ENCODE measurements at regions not wholly inside any gene's neighbourhood (a gene's known extent, or its start where the extent isn't known, plus 50 kb on each side); places are given as distances from the start of the nearest gene placed in this dataset.

GRCh38 chr18:71939483-71939882, 604.7 kb downstream of the CBLN2 start:
- H3K36me3 ChIP-seq (replicated peaks in 1 of 2; ENCODE audit: control insufficient read depth in 1 of 2, insufficient read depth in 2 of 2, low read length in 2 of 2) = no peaks in the 10 kb centered on the region
- no peaks in the 10 kb centered on the region for H4K20me1 ChIP-seq (ENCODE audit: insufficient read depth, low read length)
- intact Hi-C loops (cut with micrococcal nuclease) = no loop called here
- H3K9ac ChIP-seq (ENCODE audit: insufficient read depth, low read length, poor library complexity, severe bottlenecking) = no peak overlapping the region
- Mint-ChIP-seq H3K27ac (no peak overlapping the region), H3K27me3 (ENCODE audit: low read depth in 3 of 3) (peaks cover 0 to 1% (median 0%) of the 10 kb centered on the region in 3 donors), H3K36me3 (no peaks in the 10 kb centered on the region), H3K4me3 (no peak overlapping the region), H3K9me3 (no peaks in the 10 kb centered on the region), H3K4me1 (no peaks in the 10 kb centered on the region)
- H2AFZ ChIP-seq (ENCODE audit: insufficient read depth, low read depth, low read length, poor library complexity, severe bottlenecking) = no peak overlapping the region
- H3K27ac ChIP-seq (ENCODE audit: low read depth in 1 of 2, low read length in 2 of 2) = no peak overlapping the region
- no peaks in the 10 kb centered on the region for H3K9me3 ChIP-seq (replicated peaks in 1 of 2; ENCODE audit: control insufficient read depth in 1 of 2, insufficient read depth in 1 of 2, low read length in 2 of 2)
- H3K4me2 ChIP-seq (replicated peaks; ENCODE audit: extremely low read depth, low read length, poor library complexity, severe bottlenecking) = no peak overlapping the region
- no peak overlapping the region for H3K4me3 ChIP-seq (replicated peaks in 1 of 3; ENCODE audit: low read depth in 2 of 3, low read length in 3 of 3)
- H3K4me1 ChIP-seq (ENCODE audit: control insufficient read depth in 1 of 2, insufficient read depth in 2 of 2, low read length in 2 of 2) = no peaks in the 10 kb centered on the region
- no peak for DNase-seq
- no peaks in the 10 kb centered on the region for H3K27me3 ChIP-seq (ENCODE audit: control insufficient read depth in 2 of 2, insufficient read depth in 2 of 2, low read length in 2 of 2)
- no peak for TF ChIP-seq CTCF (IDR thresholded peaks at IDR 0.05)
- no peaks in the 10 kb centered on the region for H3K79me2 ChIP-seq (ENCODE audit: insufficient read depth, low read length)

GRCh38 chr18:71936744-71937143, 607.4 kb downstream of the CBLN2 start:
- no CpG with 5 or more reads among the region's 2 CpGs for WGBS (ENCODE audit: insufficient coverage)
- H3K36me3 Mint-ChIP-seq = no peaks in the 10 kb centered on the region
- no peak for TF ChIP-seq CTCF (IDR thresholded peaks at IDR 0.05)

More at GRCh38 chr18:71936744-71937143, 607.4 kb downstream of the CBLN2 start:
- Mint-ChIP-seq H3K4me3 (no peak overlapping the region), H3K27ac (no peak overlapping the region), H3K4me1 (no peaks in the 10 kb centered on the region), H3K27me3 (ENCODE audit: low read depth in 3 of 3) (peaks cover 0 to 1% (median 0%) of the 10 kb centered on the region in 3 donors), H3K9me3 (peaks cover 0 to 2% (median 0%) of the 10 kb centered on the region in 7 donors)
- H3K9me3 ChIP-seq (replicated peaks in 1 of 2; ENCODE audit: control insufficient read depth in 1 of 2, insufficient read depth in 1 of 2, low read length in 2 of 2) = no peaks in the 10 kb centered on the region
- no peak overlapping the region for H3K27ac ChIP-seq (ENCODE audit: low read depth in 1 of 2, low read length in 2 of 2)
- H2AFZ ChIP-seq (ENCODE audit: insufficient read depth, low read depth, low read length, poor library complexity, severe bottlenecking) = no peak overlapping the region
- no peak overlapping the region for H3K9ac ChIP-seq (ENCODE audit: insufficient read depth, low read length, poor library complexity, severe bottlenecking)
- no peaks in the 10 kb centered on the region for H3K27me3 ChIP-seq (ENCODE audit: control insufficient read depth in 2 of 2, insufficient read depth in 2 of 2, low read length in 2 of 2)
- H3K36me3 ChIP-seq (replicated peaks in 1 of 2; ENCODE audit: control insufficient read depth in 1 of 2, insufficient read depth in 2 of 2, low read length in 2 of 2) = no peaks in the 10 kb centered on the region
- intact Hi-C loops (cut with micrococcal nuclease) = no loop called here
- no peak for DNase-seq
- H3K4me1 ChIP-seq (ENCODE audit: control insufficient read depth in 1 of 2, insufficient read depth in 2 of 2, low read length in 2 of 2) = no peaks in the 10 kb centered on the region
- H3K4me3 ChIP-seq (replicated peaks in 1 of 3; ENCODE audit: low read depth in 2 of 3, low read length in 3 of 3) = no peak overlapping the region
- H4K20me1 ChIP-seq (ENCODE audit: insufficient read depth, low read length) = no peaks in the 10 kb centered on the region
- H3K79me2 ChIP-seq (ENCODE audit: insufficient read depth, low read length) = no peaks in the 10 kb centered on the region
- no peak overlapping the region for H3K4me2 ChIP-seq (replicated peaks; ENCODE audit: extremely low read depth, low read length, poor library complexity, severe bottlenecking)

All from CD14-positive monocyte (primary cell).